COLO829 (cell line): ENCODE measurements at regions not wholly inside any gene's neighbourhood (a gene's known extent, or its start where the extent isn't known, plus 50 kb on each side); places are given as distances from the start of the nearest gene placed in this dataset.

Experiments
- DNase-seq: peaks from one replicate; pipeline ENCODE4 v3.0.0; 2012; ENCODE audit warnings: low spot score

DNA sequence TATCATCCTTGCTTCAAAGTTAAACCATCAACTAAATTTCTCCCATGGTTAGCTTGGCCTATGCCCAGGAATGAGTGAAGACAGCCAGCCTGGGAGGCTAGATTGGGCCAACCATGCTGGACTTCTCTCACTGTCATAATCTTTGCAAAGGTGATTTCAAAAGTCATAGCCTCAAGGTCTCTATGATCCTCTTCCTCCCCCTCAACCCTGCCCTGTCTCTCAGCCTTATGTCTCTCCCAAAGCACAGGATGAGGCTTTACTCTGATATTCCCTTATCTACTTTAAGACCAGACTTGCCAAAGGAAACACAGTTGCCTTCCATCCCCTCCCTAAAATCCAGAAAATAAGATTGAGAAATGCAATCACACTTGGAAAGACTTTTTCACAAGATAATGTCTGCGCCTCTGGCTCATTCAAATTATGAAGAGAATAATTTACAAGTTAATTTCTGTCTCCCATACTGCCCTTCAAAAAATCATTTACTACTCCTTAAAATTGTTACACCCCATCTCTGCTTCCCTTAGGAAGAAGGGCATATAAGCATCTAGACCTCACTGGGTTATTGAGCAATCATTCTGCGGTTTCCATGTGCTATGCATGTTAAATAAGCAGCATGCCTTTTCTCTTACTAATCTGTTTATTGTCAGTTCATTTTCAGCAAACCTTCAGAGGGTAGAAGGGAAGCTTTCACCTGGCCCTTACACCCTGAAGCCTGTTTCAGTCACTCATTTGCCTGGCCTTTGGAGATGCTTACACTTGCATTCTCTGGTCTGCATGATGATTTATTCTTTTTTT is 113.8 kb upstream of the ANKRD55 start:
- DNase-seq: no peak

DNA sequence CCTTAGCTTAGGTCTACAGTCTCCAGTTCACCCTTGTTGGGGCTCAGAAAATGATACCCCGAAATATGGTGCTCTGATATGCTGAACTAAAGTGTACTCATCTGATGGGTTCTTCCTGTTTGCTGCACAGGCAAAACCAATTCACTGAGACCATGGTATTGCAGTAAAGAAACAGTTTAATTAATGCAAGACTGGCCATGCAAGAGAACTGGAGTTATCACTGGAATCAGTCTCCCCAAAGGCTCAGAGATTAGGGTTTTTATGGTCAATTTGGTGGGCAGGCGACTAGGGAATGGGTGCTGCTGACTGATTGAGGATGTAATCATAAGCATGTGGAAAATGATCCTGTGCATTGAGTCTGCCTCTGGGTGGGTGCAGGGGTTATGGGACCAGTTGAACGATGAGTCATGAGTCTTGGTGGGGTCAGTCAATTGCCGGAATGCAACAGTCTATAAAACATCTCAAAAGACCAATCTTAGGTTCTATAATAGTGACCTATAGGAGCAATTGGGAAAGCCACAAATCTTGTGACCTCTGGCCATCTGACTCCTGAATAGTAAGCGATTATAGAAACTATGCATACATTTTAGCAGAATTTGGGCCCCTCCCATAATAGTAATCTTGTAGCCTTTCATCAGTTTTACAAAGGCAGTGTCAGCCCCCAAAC is 113.0 kb upstream of the ANKRD55 start:
- DNase-seq: no peak

DNA sequence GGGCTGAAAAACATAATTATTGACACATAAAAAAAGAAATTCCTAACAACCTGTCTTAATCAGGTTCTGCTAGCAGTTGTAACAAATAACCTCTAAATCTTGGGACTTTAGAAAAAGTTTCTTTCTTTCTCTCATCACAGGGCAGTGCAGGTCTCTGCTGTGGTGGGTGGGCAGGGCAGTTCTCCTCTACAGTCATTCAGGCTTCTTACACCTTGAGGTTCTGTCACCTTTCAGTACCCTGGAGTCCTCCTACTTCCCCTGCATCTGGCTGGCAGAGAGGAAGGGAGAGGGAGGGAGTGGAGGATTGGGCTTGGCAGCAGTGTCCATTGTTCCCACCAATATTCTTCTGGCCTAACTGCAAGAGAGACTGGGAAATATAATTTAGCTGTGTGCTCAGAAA is 112.2 kb upstream of the ANKRD55 start:
- DNase-seq: no peak

DNA sequence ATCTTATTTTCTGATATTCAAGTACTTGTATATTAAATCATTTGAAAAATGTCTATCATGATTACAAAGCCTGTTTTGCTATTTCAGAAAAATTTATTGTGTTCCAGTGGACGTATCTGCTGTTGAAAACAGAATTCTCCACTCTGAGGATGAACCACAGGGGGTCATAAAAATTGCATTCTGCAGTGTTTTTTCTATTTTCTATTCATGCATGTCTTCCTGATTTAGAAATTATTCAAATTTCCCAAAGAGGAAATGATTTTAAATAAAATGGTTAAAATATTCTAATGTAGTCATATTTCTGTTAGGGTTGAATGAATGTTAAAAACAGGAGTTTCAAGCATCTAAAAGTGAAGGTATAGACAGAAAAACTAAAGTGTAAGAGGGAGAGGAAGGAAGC is 111.5 kb upstream of the ANKRD55 start:
- no peak for DNase-seq

DNA sequence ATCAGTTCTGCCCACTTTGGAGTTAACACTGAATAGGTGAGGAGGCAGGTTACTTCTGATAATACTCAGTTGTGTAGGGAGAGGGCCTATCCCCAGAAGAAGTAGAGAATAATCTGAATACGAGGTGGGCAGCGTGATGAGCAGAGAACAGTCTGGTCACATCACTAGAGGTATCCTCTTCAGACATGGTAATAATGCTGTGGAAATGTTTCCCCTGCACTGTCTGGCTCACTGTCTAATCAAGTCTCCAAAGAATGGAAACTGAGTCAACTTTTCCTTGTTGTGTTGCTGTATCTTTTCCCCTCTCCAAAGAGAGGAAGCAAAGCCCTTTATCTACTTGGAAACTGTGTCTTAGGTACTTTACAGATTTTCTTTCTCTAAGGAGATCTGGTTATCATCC is 110.9 kb upstream of the ANKRD55 start:
- no peak for DNase-seq

DNA sequence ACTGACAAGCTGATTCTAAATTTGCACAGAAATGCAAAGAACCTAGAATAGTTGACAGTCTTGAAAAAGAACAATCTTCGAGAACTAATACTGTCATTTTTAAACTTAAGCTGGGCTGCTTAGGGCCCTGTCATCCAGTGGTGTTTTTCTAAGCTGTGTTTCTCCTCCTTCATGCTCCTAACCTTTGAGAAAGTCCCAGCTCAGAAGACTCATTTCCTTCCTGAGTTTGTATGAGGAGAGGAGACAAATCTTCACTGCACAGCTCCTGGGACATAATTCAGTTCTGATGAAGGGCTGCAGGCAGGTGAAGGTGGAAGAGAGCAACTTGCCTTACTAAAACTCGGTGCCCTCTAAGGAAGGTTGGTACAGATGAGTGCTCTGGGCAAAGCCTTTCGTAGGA is 109.5 kb upstream of the ANKRD55 start:
- DNase-seq: no peak

DNA sequence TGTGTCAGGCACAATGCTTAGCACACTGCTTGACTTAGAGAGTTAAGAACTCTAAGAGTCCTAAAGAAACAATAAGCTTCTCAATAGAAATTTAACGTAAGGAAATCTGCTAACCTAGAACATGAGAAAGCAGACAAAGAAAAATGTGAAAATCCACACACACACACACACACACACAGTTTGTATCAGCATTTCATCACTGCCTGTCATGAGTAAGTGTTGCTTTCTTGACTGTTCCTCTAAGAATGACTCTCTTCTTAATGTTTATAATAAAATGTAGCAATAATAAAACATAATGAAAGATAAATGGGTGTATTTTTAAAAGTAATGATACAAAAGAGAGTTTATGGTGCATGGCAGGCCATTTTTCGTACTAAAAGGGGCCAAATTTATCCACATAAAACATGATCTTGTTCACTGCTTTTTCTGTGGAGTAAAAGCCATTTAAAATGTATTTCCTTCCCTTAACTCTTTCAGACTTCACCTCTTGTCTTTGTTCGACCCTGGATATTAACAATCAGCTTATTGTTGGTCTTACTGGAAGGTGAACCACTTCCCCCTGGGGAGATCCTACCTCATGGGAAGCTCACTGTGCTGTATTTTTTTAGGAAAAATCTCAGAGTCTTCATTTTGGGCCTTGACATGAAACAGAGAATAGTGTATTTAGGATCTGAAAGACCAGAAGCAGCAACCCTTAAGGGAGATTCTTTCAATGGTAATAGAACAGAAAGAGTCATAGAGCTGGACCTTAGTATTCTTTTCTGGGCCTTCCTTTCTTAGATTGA is 107.3 kb upstream of the ANKRD55 start:
- DNase-seq: no peak

DNA sequence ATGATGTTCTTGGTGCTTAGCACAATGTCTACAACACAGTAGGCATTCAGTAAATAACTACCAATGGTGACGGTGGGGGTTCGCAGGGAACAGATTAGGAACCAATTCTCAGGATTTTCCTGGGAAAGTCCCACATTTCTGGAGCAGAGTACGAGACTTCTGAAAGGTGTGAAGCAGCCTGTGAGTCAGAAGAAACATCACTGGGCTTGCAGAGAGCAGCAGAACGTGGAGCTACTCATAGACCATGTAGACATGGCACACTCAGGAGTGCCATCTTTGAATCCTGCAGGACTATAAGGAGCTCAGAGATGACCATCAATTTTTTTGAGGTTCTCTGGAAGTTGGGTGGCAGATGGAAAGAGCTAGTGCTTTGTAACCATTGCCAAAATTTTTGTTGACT is 106.6 kb upstream of the ANKRD55 start:
- DNase-seq: no peak

DNA sequence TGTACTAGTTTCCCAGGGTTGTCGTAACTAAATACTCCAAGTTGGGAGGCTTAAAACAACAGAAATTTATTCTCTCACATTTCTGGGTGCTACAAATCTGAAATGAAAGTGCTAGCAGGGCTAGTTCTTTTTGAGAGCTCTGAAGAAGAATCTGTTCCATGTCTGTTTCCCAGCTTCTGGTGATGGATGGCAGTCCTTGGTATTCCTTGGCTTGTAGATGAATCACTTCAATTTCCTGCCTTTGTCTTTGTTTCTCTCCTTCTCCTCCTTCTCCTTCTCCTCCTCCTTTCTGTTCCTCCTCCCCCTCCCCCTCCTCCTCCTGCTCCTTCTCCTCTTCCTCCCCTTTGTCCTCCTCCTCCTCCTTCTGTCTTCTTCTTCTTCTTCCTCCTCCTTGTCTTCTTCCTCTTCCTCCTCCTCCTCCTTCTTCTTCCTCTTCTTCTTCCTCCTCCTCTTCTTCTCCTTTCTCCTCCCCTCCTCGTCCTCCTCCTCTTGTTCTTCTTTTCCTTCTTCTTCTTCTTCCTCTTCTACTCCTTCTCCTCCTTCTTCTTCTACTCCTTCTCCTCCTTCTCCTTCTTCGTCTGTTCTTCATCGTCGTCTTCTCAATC is 104.7 kb upstream of the ANKRD55 start:
- no peak for DNase-seq

DNA sequence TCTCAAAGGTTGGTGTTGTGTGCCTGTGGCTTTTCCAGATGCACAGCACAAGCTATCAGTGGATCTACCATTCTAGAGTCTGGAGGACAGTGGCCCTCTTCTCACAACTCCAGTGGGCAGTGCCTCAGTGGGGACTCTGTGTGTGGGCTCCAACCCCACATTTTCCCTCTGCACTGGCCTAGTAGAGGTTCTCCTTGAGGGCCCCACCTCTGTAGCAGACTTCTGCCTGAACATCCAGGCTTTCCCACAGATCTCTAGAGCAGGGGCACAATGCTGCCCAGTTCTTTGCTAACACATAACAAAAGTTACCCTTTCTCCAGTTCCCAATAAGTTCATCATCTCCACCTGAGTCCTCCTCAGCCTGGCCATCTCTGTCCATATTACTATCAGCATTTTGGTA is 102.1 kb upstream of the ANKRD55 start:
- no peak for DNase-seq

DNA sequence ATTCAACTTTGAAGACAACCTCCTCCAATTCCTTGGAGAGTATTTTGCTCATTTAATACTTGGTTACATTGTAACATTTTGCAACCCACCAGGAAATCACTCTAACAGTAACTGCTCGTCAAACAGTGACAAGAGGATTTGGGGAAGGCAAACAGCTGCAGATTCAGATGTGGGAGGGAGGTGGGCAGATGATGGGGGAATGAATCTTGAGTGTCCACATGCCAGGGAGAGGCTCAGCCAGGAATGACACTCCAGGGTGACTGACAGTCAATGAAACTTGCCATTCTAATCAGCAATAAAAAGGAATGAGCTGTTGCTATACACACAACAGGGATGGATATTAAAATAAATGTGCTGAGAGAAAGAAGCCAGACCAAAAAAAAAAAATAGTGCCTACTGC is 97.7 kb upstream of the ANKRD55 start:
- no peak for DNase-seq

DNA sequence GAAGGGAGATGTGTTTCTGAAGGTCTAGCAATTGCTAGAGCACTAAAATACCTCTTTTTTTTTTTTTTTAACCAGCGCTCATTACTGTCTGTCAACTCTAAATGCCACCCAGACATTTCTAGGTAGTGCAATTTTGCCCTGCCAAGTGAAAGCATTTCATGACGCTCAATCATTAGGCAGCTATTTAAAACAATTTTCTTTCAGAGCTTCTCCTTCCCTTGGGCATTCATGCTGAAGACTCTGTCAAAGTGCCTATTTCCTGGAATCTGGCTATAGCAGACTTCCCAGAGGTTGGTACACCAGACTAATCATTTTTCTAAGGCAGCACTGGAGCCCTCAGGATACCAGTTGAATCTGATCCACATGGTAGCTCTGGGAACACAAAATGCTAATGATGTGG is 97.0 kb upstream of the ANKRD55 start:
- no peak for DNase-seq

DNA sequence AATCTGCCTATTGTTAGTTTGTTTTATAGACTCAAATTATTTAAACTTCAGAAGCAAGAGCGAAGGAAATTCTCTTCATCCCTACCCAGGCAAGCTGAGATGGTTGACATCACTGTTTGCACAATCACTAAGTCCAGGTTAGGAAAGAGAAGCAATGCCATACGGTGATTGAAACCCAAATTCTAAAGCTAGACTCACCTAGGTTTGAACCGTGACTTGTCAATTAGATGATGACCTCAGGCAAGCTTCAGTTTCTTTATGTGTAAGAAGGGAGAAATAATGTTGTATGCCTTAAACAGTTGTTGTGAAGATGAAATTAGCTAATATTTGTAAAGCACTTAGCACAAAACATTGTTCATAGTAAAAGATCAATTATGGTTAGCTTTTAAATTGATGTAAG is 96.5 kb upstream of the ANKRD55 start:
- no peak for DNase-seq

DNA sequence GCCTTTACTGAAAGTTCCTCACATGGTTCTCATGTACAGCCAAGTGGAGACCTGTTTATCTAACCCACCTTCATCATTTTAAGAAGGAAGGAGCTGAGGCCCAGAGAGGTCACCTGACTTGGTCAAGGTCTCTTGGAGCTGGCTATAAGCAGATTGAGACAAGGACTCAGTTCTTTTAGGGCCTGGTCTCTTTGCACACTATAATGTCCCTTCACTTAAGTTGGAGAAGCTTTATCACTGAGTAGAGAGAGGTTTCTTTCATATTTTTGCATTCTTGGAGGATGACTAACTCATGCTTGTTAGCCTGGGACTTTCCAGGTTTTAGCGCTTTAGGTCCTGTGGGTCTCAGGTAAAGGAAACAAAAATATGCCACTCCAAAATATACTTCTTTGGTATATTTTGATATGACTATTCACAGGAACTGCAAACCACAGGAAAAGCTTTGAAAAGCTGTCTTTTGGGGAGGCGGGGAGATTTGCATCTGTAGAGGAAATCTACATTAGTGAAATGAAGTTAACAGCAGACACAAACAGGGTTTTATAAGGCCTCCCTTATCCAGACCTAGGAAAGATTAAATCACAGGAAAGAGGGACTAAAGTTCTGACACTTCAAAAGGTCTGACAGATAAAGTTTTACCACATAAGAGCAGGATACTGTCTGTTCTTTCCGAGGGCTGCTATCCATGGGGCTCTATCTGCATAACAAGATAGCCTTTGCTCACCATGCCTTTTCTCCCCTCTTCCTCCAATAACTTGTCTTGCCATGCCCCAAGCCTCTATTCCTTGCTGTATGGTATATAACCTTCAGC is 95.8 kb upstream of the ANKRD55 start:
- DNase-seq: peak; percentile 62

DNA sequence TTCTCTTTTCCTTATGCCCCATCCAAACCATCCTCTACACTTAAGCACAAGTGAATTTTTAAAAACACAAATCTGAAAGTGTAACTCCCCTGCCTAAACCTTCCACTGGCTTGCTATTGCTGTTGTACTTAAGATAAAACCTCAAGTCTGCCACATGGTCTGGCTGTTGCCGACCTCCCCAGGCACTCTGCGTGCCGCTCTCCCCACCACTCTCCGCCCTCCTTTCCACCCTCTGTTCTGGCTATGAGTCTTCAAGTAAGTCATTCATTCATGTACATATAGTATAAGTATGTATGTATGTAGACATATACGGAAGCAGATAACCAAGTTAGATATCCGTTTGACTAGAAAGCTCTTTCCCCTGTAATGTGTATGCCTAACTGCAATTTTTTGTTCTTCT is 94.7 kb upstream of the ANKRD55 start:
- DNase-seq: no peak

DNA sequence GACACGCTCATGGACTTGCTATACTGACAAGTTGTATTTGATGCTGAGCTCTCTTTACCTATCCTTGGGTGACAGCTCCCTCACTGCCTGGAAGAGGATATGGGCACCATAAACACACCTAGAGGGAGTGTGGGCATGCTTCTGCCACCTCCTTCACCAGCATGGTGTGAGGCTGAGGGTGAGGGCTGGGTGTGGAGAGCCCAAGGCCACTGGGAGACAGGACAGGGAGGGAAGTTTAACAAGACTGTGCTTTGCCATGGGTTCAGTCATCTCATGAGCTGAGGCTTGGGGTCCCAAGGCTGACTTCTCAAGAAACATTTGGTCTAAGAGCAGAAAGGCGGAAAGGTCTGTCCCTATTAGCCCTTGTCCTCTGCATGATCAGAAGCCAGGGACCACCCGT is 93.6 kb upstream of the ANKRD55 start:
- DNase-seq: no peak

DNA sequence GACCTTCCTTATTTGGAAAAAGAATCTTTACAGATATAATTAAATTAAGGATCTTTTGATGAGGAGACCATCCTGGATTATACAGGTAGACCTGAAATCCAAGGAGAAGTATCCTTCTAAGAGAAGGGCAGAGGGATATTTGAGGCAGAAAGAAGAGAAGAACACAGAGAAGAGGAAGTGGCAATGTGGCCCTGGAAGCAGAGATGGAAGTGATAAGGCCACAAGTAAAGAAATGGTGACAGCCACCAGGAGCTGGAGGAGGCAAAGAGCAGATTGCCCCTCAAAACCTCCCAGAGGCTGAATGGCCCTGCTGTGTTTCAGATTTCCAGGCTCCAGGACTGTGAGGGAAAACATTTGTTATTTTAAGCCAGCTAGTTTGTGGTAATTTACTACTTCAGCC is 93.0 kb upstream of the ANKRD55 start:
- no peak for DNase-seq

DNA sequence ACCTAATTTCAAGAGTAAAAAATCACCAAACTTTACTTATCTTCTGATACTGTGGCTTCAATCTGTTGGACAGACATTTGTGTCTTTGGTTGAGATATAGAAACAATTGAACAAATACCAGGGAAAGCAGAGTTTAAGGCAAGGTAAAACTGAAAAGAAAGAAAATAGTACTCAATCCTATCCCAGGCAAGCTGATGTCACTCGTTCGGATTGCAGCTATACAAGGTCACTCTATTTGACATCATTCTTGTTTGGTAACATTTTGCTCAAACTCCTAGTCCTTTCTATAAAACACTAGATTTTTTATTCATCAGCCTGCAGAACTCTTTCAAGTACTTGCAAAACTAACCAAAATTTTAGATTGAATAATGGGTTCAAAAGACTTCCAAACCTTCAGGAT is 91.9 kb upstream of the ANKRD55 start:
- DNase-seq: no peak

DNA sequence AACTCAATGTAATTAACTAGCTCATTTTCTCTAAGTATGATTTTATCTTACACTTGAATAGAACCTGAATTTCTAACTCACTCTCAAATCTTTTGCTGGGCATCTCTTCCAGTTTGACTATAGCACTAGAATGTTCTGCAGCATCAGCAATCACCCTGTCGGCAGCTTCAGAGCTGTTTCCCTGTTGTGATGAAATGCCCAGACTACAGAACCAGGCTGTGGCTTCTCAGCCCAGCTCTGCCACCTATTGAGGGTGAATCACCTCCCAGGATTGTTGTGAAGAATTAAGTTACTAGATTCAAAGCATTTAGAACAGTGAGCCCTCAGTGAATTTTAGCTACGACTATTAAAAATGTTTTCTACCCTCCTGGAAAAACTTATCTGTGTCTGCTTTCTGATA is 90.4 kb upstream of the ANKRD55 start:
- DNase-seq: peak; percentile 16

DNA sequence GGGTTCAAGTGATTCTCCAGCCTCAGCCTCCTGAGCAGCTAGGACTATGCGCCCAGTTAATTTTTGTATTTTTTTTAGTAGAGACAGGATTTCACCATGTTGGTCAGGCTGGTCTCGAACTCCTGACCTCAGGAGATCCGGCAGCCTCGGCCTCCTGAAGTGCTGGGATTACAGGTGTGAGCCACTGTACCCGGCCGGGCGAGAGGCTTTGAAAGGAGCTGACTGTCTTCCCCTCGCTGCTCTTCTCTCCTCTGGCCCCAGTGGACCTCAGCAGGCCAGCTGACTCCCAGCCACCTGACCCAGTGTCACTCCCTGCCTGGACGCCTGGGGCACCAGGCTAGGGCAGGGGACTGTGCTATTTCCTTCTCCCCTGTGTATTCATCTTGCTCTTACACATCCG is 89.5 kb upstream of the ANKRD55 start:
- DNase-seq: no peak

DNA sequence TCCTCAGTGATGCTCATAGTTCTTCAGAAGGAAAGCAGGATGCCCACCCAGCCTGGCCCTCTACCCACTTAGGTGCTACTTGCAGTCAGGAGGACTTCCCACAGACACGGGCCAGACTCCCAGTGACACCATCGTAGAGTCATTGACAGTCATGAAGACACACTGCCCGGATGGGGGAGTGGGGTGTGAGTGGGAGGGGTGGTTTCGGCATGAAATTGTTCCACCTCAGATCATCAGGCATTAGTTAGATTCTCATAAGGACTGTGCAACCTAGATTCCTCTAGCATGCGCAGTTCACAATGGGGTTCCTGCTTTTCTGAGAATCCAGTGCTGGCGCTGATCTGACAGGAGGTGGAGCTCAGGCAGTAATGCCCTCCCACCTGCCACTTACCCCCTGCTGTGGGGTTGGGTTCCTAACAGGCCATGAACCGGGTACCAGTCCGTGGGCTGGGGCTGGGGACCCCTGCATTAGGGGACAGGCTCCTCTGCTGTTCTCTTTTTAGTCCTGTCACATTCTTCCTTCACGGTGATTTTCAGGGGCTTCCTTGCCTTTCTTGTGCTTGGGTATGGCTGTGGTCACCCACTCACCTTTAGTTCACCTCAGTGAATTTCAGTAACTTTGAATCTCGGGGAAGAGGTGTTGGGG is 88.2 kb upstream of the ANKRD55 start:
- DNase-seq: no peak
